ENCODE measurements at regions not wholly inside any gene's neighbourhood (a gene's known extent, or its start where the extent isn't known, plus 50 kb on each side); places are given as distances from the start of the nearest gene placed in this dataset.

DNA sequence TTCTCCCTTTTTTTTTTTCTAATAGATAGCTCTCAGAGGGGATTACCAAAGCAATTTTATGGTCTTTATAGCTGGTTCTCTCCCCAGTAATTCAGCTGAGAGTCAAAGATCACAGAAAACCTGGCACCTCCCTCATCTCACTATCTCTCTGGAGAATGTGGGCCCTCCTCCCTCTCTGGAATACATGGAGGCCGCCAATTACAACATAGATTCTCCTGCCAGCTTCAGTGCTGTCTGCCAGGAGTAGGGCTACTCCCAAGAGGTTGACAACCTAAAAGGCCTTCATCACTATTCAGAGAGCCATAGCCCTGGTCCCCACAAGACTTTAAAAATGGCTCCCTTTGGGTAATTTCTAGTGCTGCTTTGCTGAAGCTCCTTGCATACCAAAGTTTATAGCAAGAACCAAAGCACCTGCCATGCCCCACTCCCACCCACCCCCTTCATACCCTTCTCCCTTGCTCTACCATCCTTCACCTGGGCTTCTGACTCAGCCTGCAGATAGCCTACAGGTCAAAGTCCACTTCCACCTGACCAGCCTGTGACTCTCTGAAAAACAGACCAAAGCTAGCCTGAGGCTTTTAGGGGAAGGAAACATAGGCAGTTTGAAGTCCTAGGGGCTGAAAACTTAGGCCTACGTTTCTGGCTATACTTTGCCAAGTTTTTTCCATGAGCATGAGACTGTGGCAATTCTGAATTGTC lies 472.3 kb downstream of the TNS1 start:
- TF ChIP-seq POLR2A (IDR thresholded peaks at IDR 0.05; ENCODE audit: low read length) (no peak), GATA1 (IDR thresholded peaks at IDR 0.05; ENCODE audit: low read depth, low read length) (no peak)
